K562 (cell line): ENCODE measurements at regions not wholly inside any gene's neighbourhood (a gene's known extent, or its start where the extent isn't known, plus 50 kb on each side); places are given as distances from the start of the nearest gene placed in this dataset.

Experiments used
- ATAC-seq: fragments of 200-7000 bp; cut with Tn5 transposase; 3 replicates; pipeline ENCODE4 v1.9.1; 2020; ENCODE audit warnings: moderate library complexity
- BruUV-seq: library from RNA; stranded (reverse); fragments of 400-500 nt; replicated peaks from 2 replicates; lab custom pipeline; 2021; lab: Mats Ljungman, UMichigan
- CTCF ChIA-PET: fragments of 300-600 bp; formaldehyde crosslinking; extraction: SDS; loops from one replicate; lab custom pipeline; 2021; ENCODE audit warnings: low intra/inter-chr PET ratio; lab: Yijun Ruan, JAX
- POLR2A ChIA-PET: fragments of 300-600, 350-650 bp; sonication (Branson Sonifier 250); formaldehyde crosslinking; extraction: SDS; loops from one replicate; lab custom pipeline; 2021; ENCODE audit warnings: antibody characterized with exemption, inconsistent platforms; lab: Yijun Ruan, JAX
- DNase-seq, 4 experiments: peaks; one replicate each; pipeline versions ENCODE4 v3.0.0 to v3.0.0-alpha.2; 2011 to 2018; ENCODE audit warnings: low spot score in 3 of 4, mixed read lengths in 3 of 4; ENCODE audit errors: extremely low read depth in 1 of 4
- FAIRE-seq: peaks from 2 replicates; lab custom pipeline; 2011; peaks lifted over from hg19 to GRCh38; lab: Jason Lieb, UNC
- H2AFZ ChIP-seq: 2 replicates; pipeline ENCODE4 v1.6.0; 2011; ENCODE audit warnings: low read depth, low read length, control low read depth, inconsistent platforms
- H3K27ac ChIP-seq: fragments of 200-600 bp; 3 replicates; pipeline ENCODE4 v1.8.0; 2011; ENCODE audit warnings: low read depth, mild to moderate bottlenecking, control low read depth, inconsistent platforms, low read length, moderate library complexity, mixed read lengths; ENCODE audit errors: extremely low read depth
- H3K27me3 ChIP-seq, 2 experiments: fragments of 300-600 bp in 1 of 2; 2 replicates in 1 of 2; 3 replicates in 1 of 2; pipeline versions ENCODE4 v1.6.0 to v1.8.0; 2011; ENCODE audit warnings: inconsistent platforms in 2 of 2, low read length in 2 of 2, mild to moderate bottlenecking in 1 of 2, mixed read lengths in 1 of 2, moderate library complexity in 1 of 2; ENCODE audit not compliant: control insufficient read depth in 2 of 2, insufficient read depth in 2 of 2
- H3K36me3 ChIP-seq: fragments of 300-600 bp; 3 replicates; pipeline ENCODE4 v1.8.0; 2011; ENCODE audit warnings: mild to moderate bottlenecking, low read length, inconsistent platforms; ENCODE audit not compliant: control insufficient read depth, insufficient read depth
- H3K4me1 ChIP-seq, 2 experiments: fragments of 200-600 bp in 1 of 2; replicated peaks in 1 of 2; 2 replicates in 1 of 2; 3 replicates in 1 of 2; pipeline versions ENCODE4 v1.5.1 to v1.8.0; 2011; ENCODE audit warnings: inconsistent platforms in 2 of 2, low read length in 2 of 2, mild to moderate bottlenecking in 1 of 2, mixed read lengths in 1 of 2, moderate library complexity in 1 of 2; ENCODE audit not compliant: control insufficient read depth in 2 of 2, insufficient read depth in 2 of 2
- H3K4me2 ChIP-seq: 2 replicates; pipeline ENCODE4 v1.6.1; 2011; ENCODE audit warnings: low read length, control low read depth, inconsistent platforms, mixed read lengths; ENCODE audit not compliant: insufficient read depth
- H3K4me3 ChIP-seq: fragments of 200-600 bp; sonication (generic), shearing (Covaris generic); 2 replicates; pipeline ENCODE4 v1.5.1; 2016; ENCODE audit warnings: control low read depth, inconsistent platforms
- H3K79me2 ChIP-seq: fragments of 200-600 bp; 3 replicates; pipeline ENCODE4 v1.8.0; 2011; ENCODE audit warnings: low read length, inconsistent platforms; ENCODE audit not compliant: control insufficient read depth, insufficient read depth
- H3K9ac ChIP-seq, 2 experiments: 2 replicates each; pipeline versions ENCODE4 v1.6.0 to v1.6.1; 2011; ENCODE audit warnings: low read depth in 2 of 2, low read length in 2 of 2, control low read depth in 1 of 2, inconsistent platforms in 1 of 2, mild to moderate bottlenecking in 1 of 2, mixed read lengths in 1 of 2; ENCODE audit not compliant: insufficient read depth in 1 of 2
- H3K9me1 ChIP-seq: one replicate; pipeline ENCODE4 v1.6.0; 2011; ENCODE audit warnings: inconsistent platforms, mild to moderate bottlenecking, low read length, moderate library complexity; ENCODE audit not compliant: control insufficient read depth, insufficient read depth
- H3K9me3 ChIP-seq: replicated peaks from 2 replicates; pipeline ENCODE4 v1.5.1; 2011; ENCODE audit warnings: low read depth, low read length, inconsistent platforms; ENCODE audit not compliant: control insufficient read depth, insufficient read depth
- H4K20me1 ChIP-seq: replicated peaks from 2 replicates; pipeline ENCODE4 v1.6.1; 2011; ENCODE audit warnings: low read length, inconsistent platforms, mixed read lengths; ENCODE audit not compliant: control insufficient read depth, insufficient read depth
- ARHGAP35 ChIP-seq: fragments of 450-650 bp; IDR thresholded peaks from 2 replicates; pipeline ENCODE4 v1.6.1; 2018; ENCODE audit not compliant: partially characterized antibody
- BRD9 ChIP-seq: fragments of 450-650 bp; IDR thresholded peaks from 2 replicates; pipeline ENCODE4 v1.6.1; 2018; ENCODE audit warnings: low read depth; ENCODE audit not compliant: partially characterized antibody
- CBX5 ChIP-seq: IDR thresholded peaks from 2 replicates; pipeline ENCODE4 v1.6.1; 2014; ENCODE audit warnings: low read depth, borderline replicate concordance
- CREB1 ChIP-seq, 2 experiments: sonication (generic) in 1 of 2; formaldehyde crosslinking in 1 of 2; IDR thresholded peaks; 2 replicates each; pipeline versions ENCODE4 v1.6.1 to v1.8.0; 2012 to 2022; ENCODE audit warnings: inconsistent platforms in 1 of 2, mild to moderate bottlenecking in 1 of 2, missing genetic modification reagents in 1 of 2, moderate library complexity in 1 of 2
- CREB3 ChIP-seq: fragments of 450-650 bp; conservative IDR thresholded peaks from 2 replicates; pipeline ENCODE4 v1.6.1; 2016; ENCODE audit warnings: missing genetic modification characterization, low read depth, mild to moderate bottlenecking, missing compliant biosample characterization, moderate library complexity
- GABPB2 ChIP-seq: fragments of 250-450 bp; sonication (Bioruptor Pico); conservative IDR thresholded peaks from 2 replicates; pipeline ENCODE4 v1.5.1; 2021; ENCODE audit warnings: mild to moderate bottlenecking
- GMEB1 ChIP-seq: fragments of 250-450 bp; sonication (Bioruptor Pico); IDR thresholded peaks from 2 replicates; pipeline ENCODE4 v1.4.0; 2020; ENCODE audit warnings: mild to moderate bottlenecking
- KLF1 ChIP-seq: fragments of 450-650 bp; IDR thresholded peaks from 2 replicates; pipeline ENCODE4 v1.6.1; 2016; ENCODE audit warnings: missing genetic modification characterization, missing compliant biosample characterization
- MAFG ChIP-seq: fragments of 450-650 bp; conservative IDR thresholded peaks from 2 replicates; pipeline ENCODE4 v1.6.1; 2016; ENCODE audit warnings: missing genetic modification characterization, missing compliant biosample characterization
- PML ChIP-seq: IDR thresholded peaks from 2 replicates; pipeline ENCODE4 v1.6.1; 2012; ENCODE audit warnings: low read length, inconsistent platforms
- RNF2 ChIP-seq: sonication (generic); IDR thresholded peaks from 2 replicates; pipeline ENCODE4 v1.6.1; 2016
- SAP30 ChIP-seq: fragments of 200-600 bp; sonication (generic); IDR thresholded peaks from 2 replicates; pipeline ENCODE4 v1.6.1; 2012; ENCODE audit warnings: borderline replicate concordance, low read depth, mild to moderate bottlenecking, moderate library complexity, low read length, control low read depth, inconsistent platforms; ENCODE audit not compliant: insufficient read depth, poor library complexity, severe bottlenecking
- SRSF3 ChIP-seq: fragments of 200-400 bp; formaldehyde crosslinking; IDR thresholded peaks from 2 replicates; pipeline ENCODE4 v1.6.1; 2016; ENCODE audit warnings: mild to moderate bottlenecking, low read length, moderate library complexity; ENCODE audit not compliant: insufficient read depth
- YY1 ChIP-seq, 3 experiments: IDR thresholded peaks; 2 replicates each; pipeline ENCODE4 v1.6.1; 2011; ENCODE audit warnings: low read length in 2 of 3, mild to moderate bottlenecking in 2 of 3, moderate library complexity in 2 of 3, borderline replicate concordance in 1 of 3, control low read depth in 1 of 3, low read depth in 1 of 3; ENCODE audit not compliant: insufficient read depth in 3 of 3, insufficient replicate concordance in 2 of 3, control insufficient read depth in 1 of 3, insufficient read length in 1 of 3; ENCODE audit errors: extremely low read depth in 1 of 3
- ZBTB34 ChIP-seq: fragments of 250-450 bp; sonication (Bioruptor Pico); IDR thresholded peaks from 2 replicates; pipeline ENCODE4 v1.8.0; 2021; ENCODE audit warnings: mild to moderate bottlenecking, moderate library complexity
- ZBTB43 ChIP-seq: sonication (generic); formaldehyde crosslinking; IDR thresholded peaks from 2 replicates; pipeline ENCODE4 v1.8.0; 2023; ENCODE audit warnings: mild to moderate bottlenecking, missing genetic modification reagents
- WGBS: fragments of 100-300 bp; shearing (Covaris generic); methylation state at CpG from one replicate; pipeline ENCODE4 v1.1.6; 2016; ENCODE audit warnings: low coverage, mixed read lengths; ENCODE audit not compliant: insufficient coverage; ENCODE audit errors: missing lambda C conversion rate; 5-methylcytosine and 5-hydroxymethylcytosine counted together
- in situ Hi-C: fragments of 300-500 bp; cut with MboI; formaldehyde crosslinking; loops from 4 replicates; pipeline ENCODE4 v1.15.0; 2018; ENCODE audit warnings: inconsistent platforms, mixed read lengths
- intact Hi-C: fragments of 100-400 bp; cut with micrococcal nuclease; formaldehyde crosslinking; loops from 2 replicates; pipeline ENCODE4 v1.14.2; 2022

GRCh38 chr10:117621196-117621595 is 78.7 kb downstream of the EMX2 start:
- POLR2A ChIA-PET, result interaction anchor here (0.7 kb wide), 1 partner anchor 60 kb away, joined by 3 read pairs; no protein-coding TSS in a partner anchor
- H3K79me2 ChIP-seq, result no peaks in the 10 kb centered on the region
- H3K9ac ChIP-seq, result no peak overlapping the region
- no peaks in the 10 kb centered on the region for H3K9me1 ChIP-seq
- in situ Hi-C loops (no loop called here), intact Hi-C loops (no loop called here)
- DNase-seq, result no peak
- H3K4me1 ChIP-seq, result no peaks in the 10 kb centered on the region
- peaks cover 4 to 24% of the 10 kb centered on the region in 2 experiments; a peak in 3 of 5 replicates for H3K27me3 ChIP-seq
- 0% methylated on average over 5 of the region's 7 CpGs for WGBS
- no peak overlapping the region for H3K4me2 ChIP-seq
- H3K9me3 ChIP-seq, result no peaks in the 10 kb centered on the region
- ATAC-seq, result no peak
- no peak overlapping the region for H3K4me3 ChIP-seq
- CTCF ChIA-PET, result no interaction called here
- TF ChIP-seq CBX5 (no peak), ARHGAP35 (no peak), YY1 (IDR thresholded peaks at IDR 0.05; ENCODE audit: borderline replicate concordance in 1 of 3, control insufficient read depth in 1 of 3, extremely low read depth in 1 of 3, insufficient read depth in 3 of 3, insufficient read length in 1 of 3, insufficient replicate concordance in 2 of 3, low read depth in 1 of 3, low read length in 2 of 3) (no peak), SRSF3 (no peak), ZBTB34 (CRISPR knock-in tag) (no peak), PML (no peak), ZBTB43 (CRISPR knock-in tag) (no peak), GABPB2 (no peak), BRD9 (no peak), CREB3 (tag) (no peak), SAP30 (no peak), CREB1 (IDR thresholded peaks at IDR 0.05) (no peak), CREB1 (CRISPR knock-in tag; IDR thresholded peaks at IDR 0.05) (no peak), GMEB1 (no peak), MAFG (tag) (no peak), RNF2 (no peak), KLF1 (tag) (no peak)
- TF ChIP-seq, all 486 proteins: peak for 0
- no peaks in the 10 kb centered on the region for H4K20me1 ChIP-seq
- H3K36me3 ChIP-seq, result no peaks in the 10 kb centered on the region
- BruUV-seq, result no TSS peak
- H3K27ac ChIP-seq, result no peak overlapping the region
- FAIRE-seq, result no peak
- H2AFZ ChIP-seq, result no peak overlapping the region
